ENCODE measurements at regions not wholly inside any gene's neighbourhood (a gene's known extent, or its start where the extent isn't known, plus 50 kb on each side); places are given as distances from the start of the nearest gene placed in this dataset.

- TF ChIP-seq, protein P1, sequence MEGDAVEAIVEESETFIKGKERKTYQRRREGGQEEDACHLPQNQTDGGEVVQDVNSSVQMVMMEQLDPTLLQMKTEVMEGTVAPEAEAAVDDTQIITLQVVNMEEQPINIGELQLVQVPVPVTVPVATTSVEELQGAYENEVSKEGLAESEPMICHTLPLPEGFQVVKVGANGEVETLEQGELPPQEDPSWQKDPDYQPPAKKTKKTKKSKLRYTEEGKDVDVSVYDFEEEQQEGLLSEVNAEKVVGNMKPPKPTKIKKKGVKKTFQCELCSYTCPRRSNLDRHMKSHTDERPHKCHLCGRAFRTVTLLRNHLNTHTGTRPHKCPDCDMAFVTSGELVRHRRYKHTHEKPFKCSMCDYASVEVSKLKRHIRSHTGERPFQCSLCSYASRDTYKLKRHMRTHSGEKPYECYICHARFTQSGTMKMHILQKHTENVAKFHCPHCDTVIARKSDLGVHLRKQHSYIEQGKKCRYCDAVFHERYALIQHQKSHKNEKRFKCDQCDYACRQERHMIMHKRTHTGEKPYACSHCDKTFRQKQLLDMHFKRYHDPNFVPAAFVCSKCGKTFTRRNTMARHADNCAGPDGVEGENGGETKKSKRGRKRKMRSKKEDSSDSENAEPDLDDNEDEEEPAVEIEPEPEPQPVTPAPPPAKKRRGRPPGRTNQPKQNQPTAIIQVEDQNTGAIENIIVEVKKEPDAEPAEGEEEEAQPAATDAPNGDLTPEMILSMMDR (conservative IDR thresholded peaks at IDR 0.05 in 1 of 2, IDR thresholded peaks at IDR 0.05 in 1 of 2; ENCODE audit: low read depth in 1 of 2, low read length in 2 of 2), result no peak
- TF ChIP-seq EZH2 (IDR thresholded peaks at IDR 0.05; ENCODE audit: low read length, missing control alignments), result no peak
These were observed 210.1 kb downstream of the CDH9 start for GRCh38 chr5:26828294-26828693.
